Trophoblast cell (in vitro differentiated cells and primary cell): ENCODE measurements at regions not wholly inside any gene's neighbourhood (a gene's known extent, or its start where the extent isn't known, plus 50 kb on each side); places are given as distances from the start of the nearest gene placed in this dataset.
A peak's percentile ranks its signal among the peaks of the same experiment; 100 is the strongest.

Experiments
- DNase-seq, 2 donors: peaks; one replicate each; pipeline ENCODE4 v3.0.0-alpha.2; 2016
- H2AFZ ChIP-seq: 2 replicates; pipeline ENCODE4 v1.6.1; 2013; ENCODE audit warnings: low read length, moderate library complexity, mild to moderate bottlenecking; ENCODE audit not compliant: insufficient read depth, poor library complexity
- H2AK5ac ChIP-seq: 2 replicates; pipeline ENCODE4 v1.6.1; 2013; ENCODE audit warnings: mild to moderate bottlenecking, low read length
- H2BK120ac ChIP-seq: 2 replicates; pipeline ENCODE4 v1.6.1; 2013; ENCODE audit warnings: low read length, mild to moderate bottlenecking, moderate library complexity; ENCODE audit not compliant: insufficient read depth, poor library complexity
- H2BK12ac ChIP-seq: 2 replicates; pipeline ENCODE4 v1.6.1; 2013; ENCODE audit warnings: mild to moderate bottlenecking, low read length, moderate library complexity
- H2BK5ac ChIP-seq: 2 replicates; pipeline ENCODE4 v1.6.1; 2013; ENCODE audit warnings: low read length, low read depth, moderate library complexity, mild to moderate bottlenecking; ENCODE audit not compliant: poor library complexity
- H3K14ac ChIP-seq: 2 replicates; pipeline ENCODE4 v1.6.1; 2013; ENCODE audit warnings: mild to moderate bottlenecking, low read length
- H3K18ac ChIP-seq: 2 replicates; pipeline ENCODE4 v1.6.1; 2013; ENCODE audit warnings: mild to moderate bottlenecking, low read length
- H3K23ac ChIP-seq: 2 replicates; pipeline ENCODE4 v1.6.1; 2013; ENCODE audit warnings: low read length
- H3K27ac ChIP-seq: 2 replicates; pipeline ENCODE4 v1.5.1; 2013; ENCODE audit warnings: low read depth, mild to moderate bottlenecking, inconsistent platforms, low read length, moderate library complexity
- H3K27me3 ChIP-seq: 2 replicates; pipeline ENCODE4 v1.6.1; 2013; ENCODE audit warnings: inconsistent platforms, mild to moderate bottlenecking, low read length, moderate library complexity; ENCODE audit not compliant: insufficient read depth
- H3K36me3 ChIP-seq, 2 experiments: 1 replicate in 1 of 2; 2 replicates in 1 of 2; pipeline ENCODE4 v1.6.1; 2013; ENCODE audit warnings: low read length in 2 of 2, mild to moderate bottlenecking in 2 of 2, moderate library complexity in 1 of 2; ENCODE audit not compliant: insufficient read depth in 2 of 2, control insufficient read depth in 1 of 2
- H3K4ac ChIP-seq: 2 replicates; pipeline ENCODE4 v1.6.1; 2013; ENCODE audit warnings: low read depth, mild to moderate bottlenecking, low read length, moderate library complexity
- H3K4me1 ChIP-seq, 2 experiments: 1 replicate in 1 of 2; 2 replicates in 1 of 2; pipeline ENCODE4 v1.6.1; 2013; ENCODE audit warnings: low read length in 2 of 2, mild to moderate bottlenecking in 2 of 2, moderate library complexity in 1 of 2; ENCODE audit not compliant: insufficient read depth in 2 of 2, control insufficient read depth in 1 of 2
- H3K4me2 ChIP-seq: 2 replicates; pipeline ENCODE4 v1.6.1; 2013; ENCODE audit warnings: inconsistent platforms, mild to moderate bottlenecking, low read length, moderate library complexity
- H3K4me3 ChIP-seq: 2 replicates; pipeline ENCODE4 v1.5.1; 2013; ENCODE audit warnings: mild to moderate bottlenecking, low read depth, low read length, inconsistent platforms
- H3K79me1 ChIP-seq: one replicate; pipeline ENCODE4 v1.6.1; 2013; ENCODE audit warnings: low read length
- H3K79me2 ChIP-seq: 2 replicates; pipeline ENCODE4 v1.6.1; 2013; ENCODE audit warnings: low read length, mild to moderate bottlenecking; ENCODE audit not compliant: control insufficient read depth, insufficient read depth, poor library complexity
- H3K9ac ChIP-seq: 2 replicates; pipeline ENCODE4 v1.6.1; 2013; ENCODE audit warnings: mild to moderate bottlenecking, low read length
- H3K9me3 ChIP-seq: 2 replicates; pipeline ENCODE4 v1.6.1; 2013; ENCODE audit warnings: low read depth, mild to moderate bottlenecking, control low read depth, inconsistent platforms, low read length; ENCODE audit not compliant: insufficient read depth
- H4K12ac ChIP-seq: 2 replicates; pipeline ENCODE4 v1.6.1; 2013; ENCODE audit warnings: low read depth, mild to moderate bottlenecking, low read length, moderate library complexity
- H4K8ac ChIP-seq: 2 replicates; pipeline ENCODE4 v1.6.1; 2013; ENCODE audit warnings: low read depth, mild to moderate bottlenecking, low read length, moderate library complexity
- H4K91ac ChIP-seq: one replicate; pipeline ENCODE4 v1.6.1; 2013; ENCODE audit warnings: low read depth, mild to moderate bottlenecking, low read length, moderate library complexity
- WGBS: extraction: QIAGEN DNeasy Blood & Tissue Kit; methylation state at CpG from one replicate; pipeline ENCODE4 v1.1.7; 2013; ENCODE audit warnings: missing lambda C conversion rate; ENCODE audit not compliant: insufficient read length, insufficient coverage; ENCODE audit errors: extremely low coverage; 5-methylcytosine and 5-hydroxymethylcytosine counted together

DNA sequence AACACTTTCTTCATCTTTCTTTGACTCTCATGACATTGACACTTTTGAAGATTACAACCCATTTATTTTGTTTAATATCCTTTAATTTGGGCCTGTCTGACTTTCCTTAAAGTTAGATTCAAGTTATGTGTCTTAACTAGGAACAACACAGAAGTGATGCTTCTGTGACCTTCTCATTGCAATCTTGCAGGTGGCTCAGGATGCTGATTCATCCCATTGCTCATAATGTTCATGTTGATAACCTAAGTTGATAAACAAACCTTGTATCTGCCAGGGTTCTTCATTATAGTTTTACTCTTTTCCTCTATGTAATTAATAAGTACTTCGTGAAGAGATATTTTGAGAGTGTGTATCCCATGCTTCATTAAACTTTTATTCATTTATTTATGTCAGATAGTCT, 107.2 kb upstream of the SHB start:
- Histone ChIP-seq H3K4me1 (peaks cover 6 to 16% of the 10 kb centered on the region in 2 experiments), H2BK120ac (no peak overlapping the region), H3K27me3 (no peaks in the 10 kb centered on the region), H4K91ac (no peak overlapping the region), H3K9ac (no peak overlapping the region), H3K36me3 (no peaks in the 10 kb centered on the region), H3K14ac (no peak overlapping the region), H3K4ac (no peak overlapping the region), H3K79me2 (no peaks in the 10 kb centered on the region), H3K9me3 (peaks cover 2% of the 10 kb centered on the region), H2AK5ac (no peak overlapping the region), H2AFZ (no peak overlapping the region), H3K4me2 (no peak overlapping the region), H2BK5ac (no peak overlapping the region), H3K4me3 (no peak overlapping the region), H2BK12ac (no peak overlapping the region), H3K18ac (no peak overlapping the region), H3K27ac (no peak overlapping the region), H3K79me1 (peaks cover 10% of the 10 kb centered on the region), H3K23ac (no peak overlapping the region), H4K8ac (no peak overlapping the region), H4K12ac (no peak overlapping the region)
- no CpG with 5 or more reads among the region's 1 CpG for WGBS
- DNase-seq = no peak

- no peak overlapping the region for H3K23ac ChIP-seq
Measured at GRCh38 chr9:38175423-38175822, 106.4 kb upstream of the SHB start.

GRCh38 chr9:38172586-38172985, 103.6 kb upstream of the SHB start:
- Histone ChIP-seq H3K36me3 (no peaks in the 10 kb centered on the region), H3K79me1 (peaks cover 11% of the 10 kb centered on the region), H3K4ac (no peak overlapping the region), H4K12ac (no peak overlapping the region), H3K4me2 (no peak overlapping the region), H3K27ac (peak overlapping the region; percentile 35), H3K9ac (no peak overlapping the region), H2BK5ac (peak overlapping the region; percentile 74), H3K4me1 (peaks cover 6 to 11% of the 10 kb centered on the region in 2 experiments), H3K14ac (peak overlapping the region; percentile 55), H4K8ac (peak overlapping the region; percentile 26), H2BK12ac (peak overlapping the region; percentile 63), H2BK120ac (peak overlapping the region; percentile 63), H3K9me3 (peaks cover 2% of the 10 kb centered on the region), H3K4me3 (no peak overlapping the region), H3K18ac (no peak overlapping the region), H2AFZ (no peak overlapping the region), H4K91ac (peak overlapping the region; percentile 64), H3K79me2 (no peaks in the 10 kb centered on the region), H3K23ac (no peak overlapping the region), H3K27me3 (no peaks in the 10 kb centered on the region), H2AK5ac (no peak overlapping the region)
- no CpG with 5 or more reads among the region's 4 CpGs for WGBS
- DNase-seq = no peak

More at GRCh38 chr9:38175423-38175822, 106.4 kb upstream of the SHB start:
- Histone ChIP-seq H2BK5ac (no peak overlapping the region), H4K12ac (no peak overlapping the region), H2BK12ac (no peak overlapping the region), H2BK120ac (no peak overlapping the region), H3K79me1 (peaks cover 10% of the 10 kb centered on the region), H2AK5ac (no peak overlapping the region), H3K4me2 (no peak overlapping the region), H4K91ac (no peak overlapping the region), H2AFZ (no peak overlapping the region), H3K27ac (no peak overlapping the region), H3K4me1 (peaks cover 6 to 15% of the 10 kb centered on the region in 2 experiments), H3K36me3 (no peaks in the 10 kb centered on the region), H3K79me2 (no peaks in the 10 kb centered on the region), H3K9me3 (peaks cover 2% of the 10 kb centered on the region), H3K27me3 (no peaks in the 10 kb centered on the region), H3K4me3 (no peak overlapping the region), H3K4ac (no peak overlapping the region), H3K18ac (no peak overlapping the region), H3K14ac (no peak overlapping the region), H3K9ac (no peak overlapping the region), H4K8ac (no peak overlapping the region)
- WGBS = no CpG with 5 or more reads among the region's 3 CpGs
- DNase-seq = no peak

DNA sequence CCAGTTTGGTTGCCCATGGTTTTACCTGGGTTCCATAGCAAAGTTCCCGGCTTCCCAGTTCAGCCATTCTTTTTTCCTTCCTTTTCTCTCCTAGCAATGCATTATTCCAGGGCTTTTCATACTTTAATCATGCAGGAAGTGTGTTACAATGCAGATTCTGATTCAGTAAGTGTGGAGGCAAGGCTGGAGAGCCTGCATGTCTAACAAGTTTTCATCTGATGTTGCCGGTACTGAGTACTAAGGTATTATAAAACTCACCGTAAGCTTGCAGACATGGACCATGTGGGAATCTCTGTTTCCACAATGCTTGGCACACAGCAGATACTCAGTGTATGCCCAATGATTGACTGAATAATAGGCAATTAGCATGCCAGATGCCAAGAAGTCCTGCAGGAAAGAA, 102.9 kb upstream of the SHB start:
- peak overlapping the region; percentile 78 for H4K91ac ChIP-seq
- WGBS = no CpG with 5 or more reads among the region's 3 CpGs
- no peak overlapping the region for H4K12ac ChIP-seq

More for the DNA sequence above, 102.9 kb upstream of the SHB start:
- Histone ChIP-seq H3K27ac (peak overlapping the region; percentile 45), H3K9me3 (peaks cover 2% of the 10 kb centered on the region), H4K8ac (peak overlapping the region; percentile 54), H3K27me3 (no peaks in the 10 kb centered on the region), H3K4me2 (no peak overlapping the region), H3K4me1 (peaks cover 6 to 11% of the 10 kb centered on the region in 2 experiments), H3K23ac (no peak overlapping the region), H3K4me3 (no peak overlapping the region), H3K9ac (no peak overlapping the region), H2AK5ac (no peak overlapping the region), H2BK120ac (peak overlapping the region; percentile 89), H3K79me1 (peaks cover 11% of the 10 kb centered on the region), H3K36me3 (no peaks in the 10 kb centered on the region), H2AFZ (no peak overlapping the region), H3K4ac (peak overlapping the region; percentile 42), H2BK12ac (peak overlapping the region; percentile 56), H2BK5ac (peak overlapping the region; percentile 31), H3K18ac (peak overlapping the region; percentile 71), H3K79me2 (no peaks in the 10 kb centered on the region), H3K14ac (no peak overlapping the region)
- peak in 1 of 2 donors; percentile 59 for DNase-seq
